ENCODE measurements at regions not wholly inside any gene's neighbourhood (a gene's known extent, or its start where the extent isn't known, plus 50 kb on each side); places are given as distances from the start of the nearest gene placed in this dataset.

DNA sequence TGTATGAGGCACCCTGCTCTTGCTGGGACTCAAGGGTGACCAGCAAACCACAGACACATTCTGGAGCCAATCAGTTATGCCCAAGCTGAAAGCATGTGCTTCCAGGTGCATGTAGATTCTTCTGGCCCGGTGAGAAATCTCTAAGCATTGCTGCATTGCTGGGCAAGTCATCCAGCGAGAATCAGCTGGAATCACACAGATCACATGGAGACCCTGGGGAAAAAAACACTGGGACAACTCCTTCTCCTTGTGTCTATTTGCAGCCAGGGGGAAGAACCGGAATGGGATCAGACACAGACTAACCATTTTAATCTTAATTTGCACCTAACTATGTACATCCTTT, 119.7 kb upstream of the KLF7 start:
- Histone ChIP-seq H3K27ac (ENCODE audit: control insufficient read depth, insufficient read depth) (0 out of 2 replicates have a peak overlapping the region, but pooled peaks have one; percentile 13), H3K27me3 (replicated peaks in 1 of 2; ENCODE audit: control insufficient read depth in 2 of 2, insufficient read depth in 2 of 2, low read length in 1 of 2) (no peaks in the 10 kb centered on the region), H2AFZ (ENCODE audit: control insufficient read depth, low read depth, low read length) (no peak overlapping the region), H3K79me2 (ENCODE audit: control insufficient read depth, insufficient read depth, low read length) (no peaks in the 10 kb centered on the region), H3K9me3 (replicated peaks; ENCODE audit: control insufficient read depth, insufficient read depth, low read length) (no peaks in the 10 kb centered on the region; the same call in 2 of the 3 replicates), H3K36me3 (ENCODE audit: control insufficient read depth in 2 of 2, insufficient read depth in 2 of 2, low read length in 1 of 2) (no peaks in the 10 kb centered on the region), H3K4me3 (no peak overlapping the region), H3K9ac (ENCODE audit: control insufficient read depth, insufficient read depth, low read length) (no peak overlapping the region), H3K4me1 (ENCODE audit: control insufficient read depth, insufficient read depth, low read length) (peaks cover 34% of the 10 kb centered on the region), H4K20me1 (ENCODE audit: control insufficient read depth, insufficient read depth) (no peaks in the 10 kb centered on the region), H3K4me2 (ENCODE audit: control insufficient read depth, insufficient read depth) (no peak overlapping the region)
- SMC1A ChIA-PET (ENCODE audit: uncharacterized antibody, unreplicated experiment) = interaction anchor here (0.7 to 5.6 kb wide), 14 partner anchors 9 to 188 kb away, joined by 3 to 80 read pairs (median 4); no protein-coding TSS in a partner anchor
- 64% methylated on average over 3 of the region's 3 CpGs for WGBS (ENCODE audit: insufficient coverage, insufficient replicate concordance, low lambda C conversion rate, missing lambda C conversion rate)
- TF ChIP-seq RUNX3 (IDR thresholded peaks at IDR 0.05; ENCODE audit: low read length) (peak; percentile 61), CREM (IDR thresholded peaks at IDR 0.05; ENCODE audit: low read depth) (no peak), PAX8 (IDR thresholded peaks at IDR 0.05) (no peak)
- ATAC-seq = no peak; the same call in 2 of the 3 replicates
- POLR2A ChIA-PET = interaction anchor here (1.0 to 2.4 kb wide), 5 partner anchors 25 to 183 kb away, joined by 3 to 11 read pairs (median 3); no protein-coding TSS in a partner anchor
- in situ Hi-C loops (cut with MboI) = no loop called here
- CTCF ChIA-PET = interaction anchor here (1.1 to 2.3 kb wide), 8 partner anchors 25 to 485 kb away, joined by 3 to 6 read pairs (median 4); no protein-coding TSS in a partner anchor
- DNase-seq (ENCODE audit: low read depth, low spot score) = no peak
- intact Hi-C loops (cut with micrococcal nuclease; ENCODE audit: unreplicated experiment) = loop anchor here (5.0 kb wide), 1 partner anchor 118 kb away; the partner anchor contains the start of gene KLF7
- BruUV-seq (replicated peaks) = no TSS peak
- RAD21 ChIA-PET (ENCODE audit: unreplicated experiment) = interaction anchor here (1.0 to 7.1 kb wide), 10 partner anchors 8 to 188 kb away, joined by 3 to 56 read pairs (median 4); partner anchors contain the start of gene KLF7
- no peak for FAIRE-seq

DNA sequence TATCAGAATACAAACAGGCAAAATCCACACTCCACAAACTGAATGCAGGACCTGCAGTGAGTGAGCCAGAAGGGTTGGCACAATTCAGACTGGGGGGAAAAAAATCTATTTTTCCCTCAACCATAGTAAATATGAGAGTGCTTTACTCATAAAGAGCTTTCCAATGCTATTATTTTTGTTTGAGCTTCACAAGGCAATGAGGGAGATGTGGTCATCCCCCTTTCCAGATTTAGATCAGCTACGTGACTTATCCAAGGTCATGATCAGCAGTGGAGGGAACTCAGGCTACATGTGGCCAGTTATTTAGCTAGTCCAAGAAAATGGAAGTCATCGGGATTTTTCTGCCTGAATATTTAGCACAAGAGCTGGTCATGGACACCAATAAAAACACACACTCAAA, 120.4 kb upstream of the KLF7 start:
- FAIRE-seq (no peak), DNase-seq (ENCODE audit: low read depth, low spot score) (peak; percentile 64), ATAC-seq (peak; percentile 20)
- Histone ChIP-seq H4K20me1 (ENCODE audit: control insufficient read depth, insufficient read depth) (no peaks in the 10 kb centered on the region), H3K79me2 (ENCODE audit: control insufficient read depth, insufficient read depth, low read length) (no peaks in the 10 kb centered on the region), H3K9me3 (replicated peaks; ENCODE audit: control insufficient read depth, insufficient read depth, low read length) (no peaks in the 10 kb centered on the region; the same call in 2 of the 3 replicates), H3K27ac (ENCODE audit: control insufficient read depth, insufficient read depth) (peak overlapping the region; percentile 67), H2AFZ (ENCODE audit: control insufficient read depth, low read depth, low read length) (peak overlapping the region; percentile 82), H3K4me2 (ENCODE audit: control insufficient read depth, insufficient read depth) (peak overlapping the region; percentile 45), H3K27me3 (replicated peaks in 1 of 2; ENCODE audit: control insufficient read depth in 2 of 2, insufficient read depth in 2 of 2, low read length in 1 of 2) (no peaks in the 10 kb centered on the region), H3K36me3 (ENCODE audit: control insufficient read depth in 2 of 2, insufficient read depth in 2 of 2, low read length in 1 of 2) (no peaks in the 10 kb centered on the region), H3K4me3 (no peak overlapping the region), H3K9ac (ENCODE audit: control insufficient read depth, insufficient read depth, low read length) (no peak overlapping the region; the same call in 1 of the 2 replicates), H3K4me1 (ENCODE audit: control insufficient read depth, insufficient read depth, low read length) (peaks cover 39% of the 10 kb centered on the region)
- no TSS peak for BruUV-seq (replicated peaks)
- ChIA-PET POLR2A (interaction anchor here (1.0 to 2.4 kb wide), 5 partner anchors 25 to 182 kb away, joined by 3 to 11 read pairs (median 3); no protein-coding TSS in a partner anchor), RAD21 (ENCODE audit: unreplicated experiment) (interaction anchor here (1.0 to 7.1 kb wide), 9 partner anchors 9 to 138 kb away, joined by 3 to 56 read pairs (median 5); partner anchors contain the start of gene KLF7), SMC1A (ENCODE audit: uncharacterized antibody, unreplicated experiment) (interaction anchor here (0.6 to 5.6 kb wide), 18 partner anchors 8 to 240 kb away, joined by 3 to 80 read pairs (median 4); no protein-coding TSS in a partner anchor), CTCF (interaction anchor here (0.9 to 2.3 kb wide), 8 partner anchors 10 to 485 kb away, joined by 3 to 6 read pairs (median 4); no protein-coding TSS in a partner anchor)
- in situ Hi-C loops (cut with MboI) (no loop called here), intact Hi-C loops (cut with micrococcal nuclease; ENCODE audit: unreplicated experiment) (loop anchor here (2.0 to 5.0 kb wide), 2 partner anchors 45 to 119 kb away; partner anchors contain the start of gene KLF7)
- WGBS (ENCODE audit: insufficient coverage, insufficient replicate concordance, low lambda C conversion rate, missing lambda C conversion rate) = 0% methylated on average over 2 of the region's 2 CpGs
- TF ChIP-seq, protein P1, sequence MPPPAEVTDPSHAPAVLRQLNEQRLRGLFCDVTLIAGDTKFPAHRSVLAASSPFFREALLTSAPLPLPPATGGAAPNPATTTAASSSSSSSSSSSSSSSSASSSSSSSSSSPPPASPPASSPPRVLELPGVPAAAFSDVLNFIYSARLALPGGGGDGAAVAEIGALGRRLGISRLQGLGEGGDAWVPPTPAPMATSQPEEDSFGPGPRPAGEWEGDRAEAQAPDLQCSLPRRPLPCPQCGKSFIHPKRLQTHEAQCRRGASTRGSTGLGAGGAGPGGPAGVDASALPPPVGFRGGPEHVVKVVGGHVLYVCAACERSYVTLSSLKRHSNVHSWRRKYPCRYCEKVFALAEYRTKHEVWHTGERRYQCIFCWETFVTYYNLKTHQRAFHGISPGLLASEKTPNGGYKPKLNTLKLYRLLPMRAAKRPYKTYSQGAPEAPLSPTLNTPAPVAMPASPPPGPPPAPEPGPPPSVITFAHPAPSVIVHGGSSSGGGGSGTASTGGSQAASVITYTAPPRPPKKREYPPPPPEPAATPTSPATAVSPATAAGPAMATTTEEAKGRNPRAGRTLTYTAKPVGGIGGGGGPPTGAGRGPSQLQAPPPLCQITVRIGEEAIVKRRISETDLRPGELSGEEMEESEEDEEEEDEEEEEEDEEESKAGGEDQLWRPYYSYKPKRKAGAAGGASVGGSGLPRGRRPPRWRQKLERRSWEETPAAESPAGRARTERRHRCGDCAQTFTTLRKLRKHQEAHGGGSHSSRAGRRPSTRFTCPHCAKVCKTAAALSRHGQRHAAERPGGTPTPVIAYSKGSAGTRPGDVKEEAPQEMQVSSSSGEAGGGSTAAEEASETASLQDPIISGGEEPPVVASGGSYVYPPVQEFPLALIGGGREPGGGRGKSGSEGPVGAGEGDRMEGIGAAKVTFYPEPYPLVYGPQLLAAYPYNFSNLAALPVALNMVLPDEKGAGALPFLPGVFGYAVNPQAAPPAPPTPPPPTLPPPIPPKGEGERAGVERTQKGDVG (CRISPR knock-in tag; IDR thresholded peaks at IDR 0.05) = no peak
- no peak for TF ChIP-seq JUND (IDR thresholded peaks at IDR 0.05; ENCODE audit: low read depth, low read length)
- no peak for TF ChIP-seq YY1 (IDR thresholded peaks at IDR 0.05; ENCODE audit: low read depth, low read length)
- no peak for TF ChIP-seq RB1 (IDR thresholded peaks at IDR 0.05; ENCODE audit: borderline replicate concordance)
- peak; percentile 43; the same call in 1 of the 2 replicates for TF ChIP-seq GABPA (IDR thresholded peaks at IDR 0.05; ENCODE audit: low read depth)
- no peak for TF ChIP-seq ESRRA (IDR thresholded peaks at IDR 0.05; ENCODE audit: low read length)
- TF ChIP-seq, protein P2, sequence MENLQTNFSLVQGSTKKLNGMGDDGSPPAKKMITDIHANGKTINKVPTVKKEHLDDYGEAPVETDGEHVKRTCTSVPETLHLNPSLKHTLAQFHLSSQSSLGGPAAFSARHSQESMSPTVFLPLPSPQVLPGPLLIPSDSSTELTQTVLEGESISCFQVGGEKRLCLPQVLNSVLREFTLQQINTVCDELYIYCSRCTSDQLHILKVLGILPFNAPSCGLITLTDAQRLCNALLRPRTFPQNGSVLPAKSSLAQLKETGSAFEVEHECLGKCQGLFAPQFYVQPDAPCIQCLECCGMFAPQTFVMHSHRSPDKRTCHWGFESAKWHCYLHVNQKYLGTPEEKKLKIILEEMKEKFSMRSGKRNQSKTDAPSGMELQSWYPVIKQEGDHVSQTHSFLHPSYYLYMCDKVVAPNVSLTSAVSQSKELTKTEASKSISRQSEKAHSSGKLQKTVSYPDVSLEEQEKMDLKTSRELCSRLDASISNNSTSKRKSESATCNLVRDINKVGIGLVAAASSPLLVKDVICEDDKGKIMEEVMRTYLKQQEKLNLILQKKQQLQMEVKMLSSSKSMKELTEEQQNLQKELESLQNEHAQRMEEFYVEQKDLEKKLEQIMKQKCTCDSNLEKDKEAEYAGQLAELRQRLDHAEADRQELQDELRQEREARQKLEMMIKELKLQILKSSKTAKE (IDR thresholded peaks at IDR 0.05; ENCODE audit: low read depth, poor library complexity, severe bottlenecking) = peak; percentile 72
- TF ChIP-seq ZNF217 (IDR thresholded peaks at IDR 0.05) = 0 out of 2 replicates have a peak, but pooled peaks have one; percentile 34
- peak; percentile 98 for TF ChIP-seq MEF2A (IDR thresholded peaks at IDR 0.05; ENCODE audit: insufficient read depth, low read depth, low read length)

Measured in GM12878 (cell line).